HG03103 (cell line): ENCODE measurements at regions not wholly inside any gene's neighbourhood (a gene's known extent, or its start where the extent isn't known, plus 50 kb on each side); places are given as distances from the start of the nearest gene placed in this dataset.

ENCODE experiments used
- ATAC-seq: cut with Tn5 transposase; IDR thresholded peaks from one replicate; pipeline ENCODE4 v1.9.1; 2021; ENCODE audit warnings: low read depth; ENCODE audit not compliant: unreplicated experiment

- ATAC-seq, result no peak
These were observed 81.4 kb downstream of the CMPK2 start for GRCh38 chr2:6784291-6784690.

GRCh38 chr2:6785493-6785892, 80.2 kb downstream of the CMPK2 start:
- ATAC-seq, result no peak

GRCh38 chr2:6787376-6787775, 78.3 kb downstream of the CMPK2 start:
- ATAC-seq, result no peak

GRCh38 chr2:6788614-6789013, 77.1 kb downstream of the CMPK2 start:
- no peak for ATAC-seq

- no peak for ATAC-seq
These were observed 76.1 kb downstream of the CMPK2 start for GRCh38 chr2:6789559-6790138.

GRCh38 chr2:6791682-6792081, 74.0 kb downstream of the CMPK2 start:
- no peak for ATAC-seq

GRCh38 chr2:6792883-6793282, 72.8 kb downstream of the CMPK2 start:
- no peak for ATAC-seq

- no peak for ATAC-seq
These were observed 72.3 kb downstream of the CMPK2 start for GRCh38 chr2:6793371-6793770.

- ATAC-seq, result no peak
These were observed 71.8 kb downstream of the CMPK2 start for GRCh38 chr2:6793913-6794312.

GRCh38 chr2:6794448-6794847, 71.3 kb downstream of the CMPK2 start:
- ATAC-seq, result no peak
